Activated CD4-positive, alpha-beta T cell treated with anti-CD3 and anti-CD28 coated beads for 36 hours (primary cell): ENCODE measurements at regions not wholly inside any gene's neighbourhood (a gene's known extent, or its start where the extent isn't known, plus 50 kb on each side); places are given as distances from the start of the nearest gene placed in this dataset.

Experiments used
- ATAC-seq: fragments of 200-7000 bp; cut with Tn5 transposase; one replicate; pipeline ENCODE4 v1.10.0; 2021; ENCODE audit warnings: mild to moderate bottlenecking, moderate library complexity
- CTCF ChIA-PET: fragments of 350-600 bp; sonication (Branson Sonifier 250); formaldehyde crosslinking; loops from one replicate; lab custom pipeline; 2021; ENCODE audit warnings: antibody characterized with exemption; lab: Charles Lee
- POLR2A ChIA-PET: fragments of 350-600 bp; sonication (Branson Sonifier 250); formaldehyde crosslinking; loops from one replicate; lab custom pipeline; 2021; ENCODE audit warnings: antibody characterized with exemption, inconsistent platforms; lab: Charles Lee
- DNase-seq: peaks from one replicate; pipeline ENCODE4 v3.0.0-alpha.2; 2020
- H3K27ac Mint-ChIP-seq: one replicate; pipeline ENCODE4 v1.8.0; 2021; ENCODE audit warnings: mixed read lengths
- H3K27me3 Mint-ChIP-seq: one replicate; pipeline ENCODE4 v1.8.0; 2021; ENCODE audit warnings: mixed read lengths
- H3K36me3 Mint-ChIP-seq: one replicate; pipeline ENCODE4 v1.8.0; 2021; ENCODE audit warnings: low read depth, mixed read lengths
- H3K4me1 Mint-ChIP-seq: one replicate; pipeline ENCODE4 v1.8.0; 2021; ENCODE audit warnings: mixed read lengths
- H3K4me3 Mint-ChIP-seq: one replicate; pipeline ENCODE4 v1.8.0; 2021; ENCODE audit warnings: mild to moderate bottlenecking, moderate library complexity, mixed read lengths
- H3K9me3 Mint-ChIP-seq: one replicate; pipeline ENCODE4 v1.8.0; 2021; ENCODE audit warnings: low read depth, mixed read lengths
- intact Hi-C, 2 experiments: fragments of 100-400 bp; cut with DNase I in 1 of 2; cut with micrococcal nuclease in 1 of 2; formaldehyde crosslinking; loops; one replicate each; pipeline versions ENCODE4 v1.14.2 to v1.15.1; 2022 to 2024; cut with DNase I, micrococcal nuclease

- H3K27me3 Mint-ChIP-seq, result no peaks in the 10 kb centered on the region
- no peak overlapping the region for H3K4me3 Mint-ChIP-seq
- no peaks in the 10 kb centered on the region for H3K36me3 Mint-ChIP-seq
- no peaks in the 10 kb centered on the region for H3K9me3 Mint-ChIP-seq
- CTCF ChIA-PET, result interaction anchor here (0.7 to 1.1 kb wide), 4 partner anchors 16 to 668 kb away, joined by 3 to 6 read pairs (median 4); no protein-coding TSS in a partner anchor
- ATAC-seq, result no peak
- intact Hi-C loops, result loop anchor here (5.0 to 10.0 kb wide), 2 partner anchors 112 to 529 kb away; no protein-coding TSS in a partner anchor
- no peak for DNase-seq
- H3K4me1 Mint-ChIP-seq, result no peaks in the 10 kb centered on the region
- POLR2A ChIA-PET, result no interaction called here
- no peak overlapping the region for H3K27ac Mint-ChIP-seq
Measured at GRCh38 chr13:31912647-31913401, 118.8 kb upstream of the FRY start.

GRCh38 chr13:31913459-31913858, 118.1 kb upstream of the FRY start:
- Mint-ChIP-seq H3K27me3 (no peaks in the 10 kb centered on the region), H3K4me3 (no peak overlapping the region), H3K36me3 (no peaks in the 10 kb centered on the region), H3K27ac (no peak overlapping the region), H3K9me3 (no peaks in the 10 kb centered on the region), H3K4me1 (no peaks in the 10 kb centered on the region)
- DNase-seq (no peak), ATAC-seq (no peak)
- intact Hi-C loops, result loop anchor here (5.0 to 10.0 kb wide), 2 partner anchors 111 to 529 kb away; no protein-coding TSS in a partner anchor
- POLR2A ChIA-PET, result no interaction called here
- CTCF ChIA-PET, result interaction anchor here (1.0 to 1.5 kb wide), 2 partner anchors 10 to 32 kb away, joined by 4 to 5 read pairs; no protein-coding TSS in a partner anchor

- H3K36me3 Mint-ChIP-seq, result no peaks in the 10 kb centered on the region
- H3K27ac Mint-ChIP-seq, result no peak overlapping the region
- H3K27me3 Mint-ChIP-seq, result no peaks in the 10 kb centered on the region
- POLR2A ChIA-PET, result no interaction called here
- DNase-seq (no peak), ATAC-seq (no peak)
- H3K4me1 Mint-ChIP-seq, result no peaks in the 10 kb centered on the region
- no peaks in the 10 kb centered on the region for H3K9me3 Mint-ChIP-seq
- H3K4me3 Mint-ChIP-seq, result no peak overlapping the region
- CTCF ChIA-PET, result interaction anchor here (0.8 to 1.5 kb wide), 3 partner anchors 8 to 197 kb away, joined by 3 to 5 read pairs (median 3); no protein-coding TSS in a partner anchor
- intact Hi-C loops, result loop anchor here (5.0 to 10.0 kb wide), 2 partner anchors 110 to 527 kb away; no protein-coding TSS in a partner anchor
Measured at GRCh38 chr13:31914843-31915242, 116.7 kb upstream of the FRY start.

- Mint-ChIP-seq H3K9me3 (no peaks in the 10 kb centered on the region), H3K27me3 (no peaks in the 10 kb centered on the region), H3K36me3 (no peaks in the 10 kb centered on the region), H3K27ac (no peak overlapping the region), H3K4me3 (no peak overlapping the region), H3K4me1 (peaks cover 10% of the 10 kb centered on the region)
- DNase-seq (no peak), ATAC-seq (no peak)
- POLR2A ChIA-PET, result no interaction called here
- intact Hi-C loops, result loop anchor here in 1 of 2 experiments (10.0 kb wide), 1 partner anchor 106 kb away; no protein-coding TSS in a partner anchor
- CTCF ChIA-PET, result interaction anchor here (3.4 kb wide), 1 partner anchor 9 kb away, joined by 22 read pairs; no protein-coding TSS in a partner anchor
Measured at GRCh38 chr13:31918707-31919106, 112.9 kb upstream of the FRY start.

- Mint-ChIP-seq H3K36me3 (no peaks in the 10 kb centered on the region), H3K9me3 (no peaks in the 10 kb centered on the region), H3K27me3 (no peaks in the 10 kb centered on the region), H3K27ac (no peak overlapping the region), H3K4me3 (no peak overlapping the region), H3K4me1 (peaks cover 10% of the 10 kb centered on the region)
- intact Hi-C loops, result loop anchor here in 1 of 2 experiments (10.0 kb wide), 1 partner anchor 106 kb away; no protein-coding TSS in a partner anchor
- POLR2A ChIA-PET, result no interaction called here
- no peak for ATAC-seq
- no peak for DNase-seq
- CTCF ChIA-PET, result interaction anchor here (1.1 to 3.4 kb wide), 3 partner anchors 9 to 12 kb away, joined by 3 to 22 read pairs (median 4); no protein-coding TSS in a partner anchor
Measured at GRCh38 chr13:31919241-31919640, 112.3 kb upstream of the FRY start.

GRCh38 chr13:31919971-31920726, 111.4 kb upstream of the FRY start:
- ChIA-PET CTCF (interaction anchor here (1.1 to 3.4 kb wide), 3 partner anchors 9 to 11 kb away, joined by 3 to 22 read pairs (median 4); no protein-coding TSS in a partner anchor), POLR2A (no interaction called here)
- no peak overlapping the region for H3K4me3 Mint-ChIP-seq

GRCh38 chr13:31920727-31921100, 110.9 kb upstream of the FRY start:
- intact Hi-C loops, result no loop called here
- Mint-ChIP-seq H3K4me1 (peaks cover 10% of the 10 kb centered on the region), H3K9me3 (no peaks in the 10 kb centered on the region), H3K36me3 (no peaks in the 10 kb centered on the region), H3K4me3 (no peak overlapping the region), H3K27me3 (no peaks in the 10 kb centered on the region), H3K27ac (no peak overlapping the region)
- POLR2A ChIA-PET, result no interaction called here
- CTCF ChIA-PET, result interaction anchor here (3.4 kb wide), 1 partner anchor 11 kb away, joined by 22 read pairs; no protein-coding TSS in a partner anchor
- no peak for DNase-seq
- ATAC-seq, result no peak

More at GRCh38 chr13:31919971-31920726, 111.4 kb upstream of the FRY start:
- intact Hi-C loops, result loop anchor here in 1 of 2 experiments (10.0 kb wide), 1 partner anchor 105 kb away; no protein-coding TSS in a partner anchor
- no peak overlapping the region for H3K27ac Mint-ChIP-seq
- peaks cover 10% of the 10 kb centered on the region for H3K4me1 Mint-ChIP-seq
- no peaks in the 10 kb centered on the region for H3K9me3 Mint-ChIP-seq
- DNase-seq, result no peak
- no peak for ATAC-seq
- H3K27me3 Mint-ChIP-seq, result no peaks in the 10 kb centered on the region
- no peaks in the 10 kb centered on the region for H3K36me3 Mint-ChIP-seq

- POLR2A ChIA-PET, result no interaction called here
- no peak overlapping the region for H3K27ac Mint-ChIP-seq
- no peak for ATAC-seq
Measured at GRCh38 chr13:31922724-31923123, 108.8 kb upstream of the FRY start.

GRCh38 chr13:31923134-31923763, 108.3 kb upstream of the FRY start:
- H3K9me3 Mint-ChIP-seq, result no peaks in the 10 kb centered on the region
- H3K4me3 Mint-ChIP-seq, result no peak overlapping the region
- CTCF ChIA-PET, result interaction anchor here (0.7 to 1.9 kb wide), 3 partner anchors 9 to 383 kb away, joined by 3 to 8 read pairs (median 5); no protein-coding TSS in a partner anchor
- POLR2A ChIA-PET, result no interaction called here
- DNase-seq (no peak), ATAC-seq (no peak)
- intact Hi-C loops, result no loop called here
- H3K27ac Mint-ChIP-seq, result no peak overlapping the region
- H3K36me3 Mint-ChIP-seq, result no peaks in the 10 kb centered on the region
- H3K27me3 Mint-ChIP-seq, result no peaks in the 10 kb centered on the region
- H3K4me1 Mint-ChIP-seq, result peaks cover 16% of the 10 kb centered on the region

More at GRCh38 chr13:31922724-31923123, 108.8 kb upstream of the FRY start:
- intact Hi-C loops, result no loop called here
- no peaks in the 10 kb centered on the region for H3K9me3 Mint-ChIP-seq
- DNase-seq, result no peak
- CTCF ChIA-PET, result interaction anchor here (1.9 kb wide), 1 partner anchor 12 kb away, joined by 8 read pairs; no protein-coding TSS in a partner anchor
- no peaks in the 10 kb centered on the region for H3K36me3 Mint-ChIP-seq
- H3K4me3 Mint-ChIP-seq, result no peak overlapping the region
- H3K27me3 Mint-ChIP-seq, result no peaks in the 10 kb centered on the region
- H3K4me1 Mint-ChIP-seq, result peaks cover 15% of the 10 kb centered on the region

- no peak overlapping the region for H3K27ac Mint-ChIP-seq
- POLR2A ChIA-PET, result no interaction called here
- peaks cover 16% of the 10 kb centered on the region for H3K4me1 Mint-ChIP-seq
- H3K27me3 Mint-ChIP-seq, result no peaks in the 10 kb centered on the region
- no peaks in the 10 kb centered on the region for H3K9me3 Mint-ChIP-seq
- DNase-seq (no peak), ATAC-seq (no peak)
- intact Hi-C loops, result no loop called here
- H3K4me3 Mint-ChIP-seq, result no peak overlapping the region
- no peaks in the 10 kb centered on the region for H3K36me3 Mint-ChIP-seq
- CTCF ChIA-PET, result interaction anchor here (1.6 kb wide), 1 partner anchor 15 kb away, joined by 4 read pairs; no protein-coding TSS in a partner anchor
Measured at GRCh38 chr13:31925079-31925478, 106.5 kb upstream of the FRY start.
